Fibroblast of lung (primary cell): ENCODE measurements at regions not wholly inside any gene's neighbourhood (a gene's known extent, or its start where the extent isn't known, plus 50 kb on each side); places are given as distances from the start of the nearest gene placed in this dataset.

Source experiments
- CTCF ChIP-seq, 2 donors: IDR thresholded peaks in 1 of 2; conservative IDR thresholded peaks in 1 of 2; 1 replicate in 1 of 2; 2 replicates in 1 of 2; pipeline ENCODE4 v1.5.1; 2011 to 2012; ENCODE audit warnings: low read length in 2 of 2, control low read depth in 1 of 2, inconsistent platforms in 1 of 2, low read depth in 1 of 2, mild to moderate bottlenecking in 1 of 2
- EZH2 ChIP-seq: IDR thresholded peaks from 2 replicates; pipeline ENCODE4 v1.5.1; 2012; ENCODE audit warnings: low read length, control low read depth, mild to moderate bottlenecking; ENCODE audit errors: missing control alignments

DNA sequence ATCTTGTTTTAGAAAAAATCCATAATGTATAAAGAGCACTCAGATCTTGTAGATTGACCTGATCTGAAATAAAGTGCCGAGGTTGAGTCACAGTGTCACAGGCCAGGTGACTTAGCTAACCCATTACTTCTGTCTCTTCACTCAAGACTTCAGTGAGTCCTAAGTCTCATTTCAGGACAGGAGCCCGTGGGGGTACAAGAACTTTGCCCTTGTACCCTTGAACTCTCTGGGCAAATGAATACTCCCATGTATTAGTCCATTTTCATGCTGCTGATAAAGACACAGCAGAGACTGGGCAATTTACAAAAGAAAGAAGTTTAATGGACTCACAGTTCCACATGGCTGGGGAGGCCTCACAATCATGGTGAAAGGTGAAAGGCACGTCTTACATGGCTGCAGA is 160.2 kb downstream of the ZPLD1 start:
- TF ChIP-seq CTCF (conservative IDR thresholded peaks at IDR 0.05 in 1 of 2, IDR thresholded peaks at IDR 0.05 in 1 of 2; ENCODE audit: low read depth in 1 of 2, low read length in 2 of 2) (no peak), EZH2 (no peak)
